BJ (cell line): ENCODE measurements at regions not wholly inside any gene's neighbourhood (a gene's known extent, or its start where the extent isn't known, plus 50 kb on each side); places are given as distances from the start of the nearest gene placed in this dataset.

ENCODE experiments used
- CTCF ChIA-PET: fragments of 350-600 bp; formaldehyde crosslinking; extraction: SDS; loops from one replicate; lab custom pipeline; 2021; ENCODE audit warnings: antibody characterized with exemption, inconsistent platforms; lab: Yijun Ruan, JAX
- POLR2A ChIA-PET: fragments of 300-600 bp; sonication (Branson Sonifier 250); formaldehyde crosslinking; extraction: SDS; loops from one replicate; lab custom pipeline; 2021; ENCODE audit warnings: antibody characterized with exemption; lab: Charles Lee
- DNase-seq: peaks from one replicate; pipeline ENCODE4 v3.0.0-alpha.2; 2011; ENCODE audit warnings: low read depth
- H3K27me3 ChIP-seq: 2 replicates; pipeline ENCODE4 v1.6.0; 2011; ENCODE audit warnings: low read length; ENCODE audit not compliant: control insufficient read depth, insufficient read depth
- H3K36me3 ChIP-seq: 2 replicates; pipeline ENCODE4 v1.5.1; 2011; ENCODE audit warnings: low read length; ENCODE audit not compliant: control insufficient read depth, insufficient read depth
- H3K4me3 ChIP-seq: 2 replicates; pipeline ENCODE4 v1.5.1; 2011; ENCODE audit warnings: low read depth, mild to moderate bottlenecking, control low read depth, low read length
- CTCF ChIP-seq: IDR thresholded peaks from 2 replicates; pipeline ENCODE4 v1.5.1; 2011; ENCODE audit warnings: low read depth, mild to moderate bottlenecking, control low read depth, inconsistent platforms, low read length, moderate library complexity; ENCODE audit not compliant: insufficient read depth

GRCh38 chr11:110828086-110828485 lies 115.8 kb upstream of the ARHGAP20 start:
- POLR2A ChIA-PET, result no interaction called here
- no peak for TF ChIP-seq CTCF
- H3K4me3 ChIP-seq, result no peak overlapping the region
- H3K27me3 ChIP-seq, result no peaks in the 10 kb centered on the region
- CTCF ChIA-PET, result no interaction called here
- no peak for DNase-seq
- no peaks in the 10 kb centered on the region for H3K36me3 ChIP-seq

- CTCF ChIA-PET, result no interaction called here
- H3K27me3 ChIP-seq, result no peaks in the 10 kb centered on the region
- DNase-seq, result no peak
- POLR2A ChIA-PET, result no interaction called here
- H3K4me3 ChIP-seq, result no peak overlapping the region
- TF ChIP-seq CTCF, result no peak
- no peaks in the 10 kb centered on the region for H3K36me3 ChIP-seq
These were observed 115.0 kb upstream of the ARHGAP20 start for GRCh38 chr11:110827276-110827675.

GRCh38 chr11:110824912-110825620 lies 112.8 kb upstream of the ARHGAP20 start:
- no peak overlapping the region for H3K4me3 ChIP-seq
- no peak for DNase-seq
- no peaks in the 10 kb centered on the region for H3K27me3 ChIP-seq
- POLR2A ChIA-PET, result no interaction called here
- H3K36me3 ChIP-seq, result no peaks in the 10 kb centered on the region
- CTCF ChIA-PET, result no interaction called here
- TF ChIP-seq CTCF, result no peak

- no peaks in the 10 kb centered on the region for H3K36me3 ChIP-seq
- H3K27me3 ChIP-seq, result no peaks in the 10 kb centered on the region
- no peak for DNase-seq
- TF ChIP-seq CTCF, result no peak
- CTCF ChIA-PET, result no interaction called here
- POLR2A ChIA-PET, result interaction anchor here (0.7 kb wide), 1 partner anchor 294 kb away, joined by 3 read pairs; no protein-coding TSS in a partner anchor
- H3K4me3 ChIP-seq, result no peak overlapping the region
These were observed 105.9 kb upstream of the ARHGAP20 start for GRCh38 chr11:110818032-110818687.

GRCh38 chr11:110812086-110812733 lies 100.0 kb upstream of the ARHGAP20 start:
- DNase-seq, result no peak
- H3K36me3 ChIP-seq, result no peaks in the 10 kb centered on the region
- ChIA-PET POLR2A (no interaction called here), CTCF (no interaction called here)
- no peak for TF ChIP-seq CTCF
- no peaks in the 10 kb centered on the region for H3K27me3 ChIP-seq
- no peak overlapping the region for H3K4me3 ChIP-seq
